NCI-H2107 treated with DMSO at 0.1 percent for 48 hours (cell line): ENCODE measurements at regions not wholly inside any gene's neighbourhood (a gene's known extent, or its start where the extent isn't known, plus 50 kb on each side); places are given as distances from the start of the nearest gene placed in this dataset.

Experiments used
- DNase-seq: peaks from one replicate; lab custom pipeline; 2025; ENCODE audit not compliant: unreplicated experiment; lab: John Stamatoyannopoulos, UW

DNA sequence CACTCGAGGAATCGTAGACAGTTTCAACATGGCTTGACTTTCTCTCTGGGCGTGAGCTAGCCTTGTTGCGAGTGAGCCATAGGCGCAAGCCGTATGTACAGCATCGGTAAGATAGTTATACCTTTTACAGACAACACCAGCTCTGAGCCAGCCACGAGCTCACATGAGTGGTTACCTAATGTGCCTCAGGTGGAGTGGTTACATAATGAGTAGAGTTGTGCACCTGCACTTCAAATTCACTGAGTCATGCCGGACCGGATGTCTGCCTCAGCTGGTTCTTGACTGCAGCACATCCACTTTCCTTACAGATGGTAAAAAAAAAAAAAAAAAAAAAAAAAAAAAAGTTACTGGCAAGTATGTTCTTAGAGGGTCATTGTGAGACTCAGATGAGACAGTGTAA lies 360.4 kb upstream of the NR5A2 start:
- DNase-seq, result peak; percentile 39

DNA sequence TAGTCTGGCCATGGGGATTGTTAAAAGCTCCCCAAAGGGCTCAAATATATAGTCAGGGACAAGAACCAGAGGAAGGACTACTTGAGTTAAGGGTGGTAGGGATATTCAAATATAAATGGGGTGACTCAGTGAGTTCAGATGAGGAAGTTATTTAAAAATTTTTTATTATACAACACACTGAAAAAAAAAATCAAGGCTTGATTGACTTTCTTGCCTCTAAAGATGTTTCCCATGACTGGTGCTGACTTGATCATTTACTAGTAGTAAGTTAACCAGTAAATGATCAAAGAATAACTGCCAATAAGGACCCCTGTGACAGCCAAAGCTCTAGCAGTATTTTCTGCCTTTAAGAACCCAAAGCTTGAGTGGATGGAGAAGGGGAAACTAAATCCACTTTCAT lies 357.6 kb upstream of the NR5A2 start:
- no peak for DNase-seq

DNA sequence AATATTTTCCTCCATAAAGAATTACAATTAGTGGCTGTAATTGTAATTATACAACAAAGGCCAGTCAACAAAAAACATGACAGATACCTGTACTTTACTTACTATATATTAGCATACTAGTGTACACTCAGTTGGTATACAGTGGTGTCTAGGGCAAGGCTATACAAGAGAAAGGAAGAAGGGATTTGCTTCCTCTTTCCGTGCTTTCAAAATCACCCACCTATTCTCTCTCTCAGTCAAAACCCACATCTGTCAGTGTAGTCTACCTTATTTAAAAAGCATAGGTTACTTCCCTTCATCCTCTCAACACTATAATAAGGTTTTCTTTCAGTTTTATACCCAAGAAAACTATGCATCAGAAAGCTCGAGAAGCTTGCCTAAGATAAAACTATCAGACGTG lies 355.8 kb upstream of the NR5A2 start:
- DNase-seq, result no peak

DNA sequence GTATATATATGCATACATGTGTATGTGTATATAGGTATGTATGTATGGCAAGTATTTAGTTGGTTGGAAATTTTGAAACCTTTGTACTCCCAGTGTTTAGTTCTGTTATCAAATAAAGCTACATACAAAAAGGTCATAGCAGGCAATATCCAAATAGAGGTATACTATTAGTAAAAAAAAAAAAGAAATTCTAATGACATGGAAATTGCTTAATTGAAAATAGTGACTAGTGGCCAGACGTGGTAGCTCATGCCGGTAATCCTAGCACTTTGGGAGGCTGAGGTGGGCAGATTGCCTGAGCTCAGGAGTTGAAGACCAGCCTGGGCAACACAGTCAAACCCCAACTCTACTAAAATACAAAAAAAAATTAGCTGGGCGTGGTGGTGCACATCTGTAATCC lies 351.6 kb upstream of the NR5A2 start:
- no peak for DNase-seq

DNA sequence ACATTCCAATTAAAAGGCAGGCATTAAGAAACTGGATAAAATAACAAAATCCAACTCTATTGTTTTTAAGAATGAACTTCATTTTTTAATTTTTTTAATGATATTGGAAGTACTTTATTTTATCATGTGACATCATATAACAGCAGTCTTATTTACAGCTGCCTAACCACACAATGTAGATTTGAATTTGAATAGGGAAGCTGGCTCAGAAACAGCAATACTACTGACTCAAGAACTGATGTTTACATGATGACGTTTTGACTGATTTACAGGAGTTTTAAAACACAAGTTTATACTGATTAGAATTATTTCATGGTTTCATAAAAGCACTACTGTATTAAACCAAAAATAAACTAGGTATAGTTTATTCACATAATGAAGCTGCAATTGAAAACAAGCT lies 348.7 kb upstream of the NR5A2 start:
- DNase-seq, result peak; percentile 22

DNA sequence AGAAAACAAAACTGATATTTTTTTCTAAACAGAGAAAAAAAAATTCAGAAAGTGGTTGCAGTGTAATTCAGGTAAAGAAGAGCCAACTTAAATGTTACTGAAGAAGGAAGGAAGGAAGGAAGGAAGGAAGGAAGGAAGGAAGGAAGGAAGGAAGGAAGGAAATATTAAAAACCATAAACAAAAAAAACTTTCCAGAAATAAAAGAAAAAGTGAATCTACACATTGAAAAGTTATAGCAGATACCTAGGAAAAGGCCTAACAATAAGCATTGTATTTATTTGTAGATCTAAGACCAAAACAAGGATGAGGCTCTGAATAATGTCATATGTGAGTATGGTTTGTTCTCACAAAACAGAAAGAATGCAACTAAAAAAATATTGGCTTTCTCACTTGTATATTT lies 345.4 kb upstream of the NR5A2 start:
- DNase-seq, result no peak

DNA sequence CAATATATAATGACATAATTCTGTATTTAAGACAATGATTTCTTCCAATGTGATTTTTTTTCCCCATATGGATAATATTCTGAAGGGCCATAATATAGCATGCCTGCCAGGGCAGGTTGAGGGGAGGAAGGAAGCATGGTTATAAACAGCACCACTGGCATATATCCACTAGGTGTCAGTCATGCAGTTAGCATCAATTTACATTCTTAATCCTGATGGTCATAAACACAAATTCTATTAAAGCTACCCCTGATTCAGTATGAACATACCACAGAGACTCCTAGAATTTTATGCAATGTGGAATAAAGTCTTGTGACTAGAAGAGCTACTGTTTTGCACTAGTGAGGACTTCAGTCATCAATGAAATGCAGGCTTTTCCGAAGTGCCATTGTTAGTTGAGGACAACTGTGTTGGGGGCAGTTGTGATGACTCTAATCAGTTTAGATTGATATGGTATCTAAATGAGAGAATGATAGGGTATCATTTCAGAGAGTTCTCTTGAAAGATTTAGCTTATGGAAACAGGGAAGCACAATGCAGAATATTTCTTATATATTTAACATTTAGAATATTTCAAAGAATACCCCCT lies 342.7 kb upstream of the NR5A2 start:
- peak; percentile 76 for DNase-seq

DNA sequence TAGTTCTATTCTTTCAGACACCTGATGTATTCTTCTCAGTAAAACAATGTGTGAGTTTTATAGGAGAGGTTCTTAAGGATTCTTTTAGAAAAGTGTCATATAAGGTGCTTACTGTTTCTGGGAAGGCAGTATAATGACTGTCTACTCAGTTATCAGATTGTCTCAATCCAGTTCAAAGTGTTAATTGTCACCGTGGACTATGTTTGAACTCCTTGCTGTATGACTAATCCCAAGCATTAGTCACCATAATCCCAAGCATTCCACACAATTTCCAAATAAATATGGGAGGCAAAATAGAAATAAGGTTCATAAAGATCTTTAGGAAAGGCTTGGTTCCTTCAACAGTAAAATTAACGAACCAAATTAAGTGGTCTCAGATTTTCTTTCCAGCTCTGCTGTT lies 342.1 kb upstream of the NR5A2 start:
- no peak for DNase-seq

DNA sequence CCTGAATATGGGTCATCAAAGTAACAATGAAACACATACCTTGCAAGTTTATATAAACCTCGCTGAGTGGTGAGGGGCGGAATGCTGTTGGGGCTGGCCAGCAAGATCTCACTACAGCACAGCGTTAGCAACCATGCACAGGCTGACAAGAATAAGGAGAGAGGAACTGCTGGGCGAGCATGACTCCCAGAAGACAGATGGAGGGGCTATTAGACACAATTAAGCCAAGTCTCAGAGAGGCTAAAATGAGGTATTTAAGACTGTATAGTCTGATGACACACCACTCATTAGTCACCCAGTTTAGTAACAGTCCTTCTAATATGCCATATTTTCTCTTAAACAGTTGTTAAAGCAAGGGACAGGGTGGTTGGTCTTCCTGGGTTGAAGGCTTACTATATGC lies 340.2 kb upstream of the NR5A2 start:
- DNase-seq, result no peak

DNA sequence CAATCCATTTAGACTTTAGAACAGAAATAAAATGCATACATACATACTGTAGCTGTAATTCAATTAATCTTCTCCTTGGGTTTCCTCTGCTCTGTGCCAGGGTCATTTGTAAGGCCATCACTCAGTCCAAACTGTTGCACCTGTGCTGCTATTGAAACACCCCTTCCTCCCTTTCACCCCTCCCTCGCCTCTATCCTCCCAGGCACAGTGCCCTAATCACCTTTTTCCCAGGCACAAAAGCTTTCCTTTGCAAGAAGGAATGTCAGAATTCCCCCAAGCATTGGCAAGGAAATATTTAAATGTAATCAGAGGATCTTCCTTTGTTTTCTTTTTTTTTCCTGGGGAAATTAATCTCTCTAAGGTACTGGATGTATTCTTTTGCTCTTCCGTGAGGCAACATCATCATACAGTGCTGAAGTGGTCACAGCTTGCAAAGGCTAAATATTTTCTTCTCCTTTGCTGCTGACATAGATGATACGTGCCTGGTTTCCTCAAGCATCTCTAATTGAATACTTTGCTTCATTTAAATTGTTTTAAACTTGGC lies 339.3 kb upstream of the NR5A2 start:
- no peak for DNase-seq

DNA sequence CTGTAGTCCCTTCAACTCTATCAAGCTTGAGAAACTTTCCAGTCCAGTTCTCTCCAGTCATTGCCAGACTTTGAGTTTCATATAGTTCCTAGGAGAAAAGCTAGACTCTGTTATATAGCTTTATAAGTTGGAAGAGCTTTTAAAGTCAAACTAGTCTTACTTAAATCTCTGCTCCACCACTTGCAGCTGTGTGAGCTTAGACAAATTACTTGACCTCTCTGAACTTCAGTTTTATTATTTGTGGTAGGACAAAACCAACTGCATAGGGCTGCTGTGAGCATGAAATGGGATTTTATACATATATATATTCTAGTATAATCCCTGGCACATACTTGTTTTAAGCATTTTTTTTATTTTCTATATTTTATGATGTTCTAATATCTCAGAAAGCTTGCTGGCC lies 338.7 kb upstream of the NR5A2 start:
- no peak for DNase-seq

DNA sequence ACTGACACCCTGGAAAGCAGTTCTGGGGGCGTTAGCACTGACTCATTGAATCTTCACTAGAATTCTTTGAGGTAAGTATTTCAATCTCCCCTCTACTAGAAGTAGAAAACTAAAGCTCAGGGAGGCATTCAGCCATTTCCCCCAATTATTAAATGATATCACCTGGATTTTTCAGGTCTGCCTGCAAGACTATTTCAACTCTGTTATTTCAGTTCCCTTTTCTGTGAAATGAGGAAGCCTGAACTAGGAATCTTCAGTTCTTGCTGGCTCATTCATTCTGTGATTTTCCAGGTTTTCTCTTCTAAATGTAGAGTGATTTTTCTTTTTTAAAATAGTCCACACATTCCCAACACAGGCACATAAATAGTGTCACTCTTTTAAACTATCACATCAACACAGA lies 337.0 kb upstream of the NR5A2 start:
- DNase-seq, result no peak

DNA sequence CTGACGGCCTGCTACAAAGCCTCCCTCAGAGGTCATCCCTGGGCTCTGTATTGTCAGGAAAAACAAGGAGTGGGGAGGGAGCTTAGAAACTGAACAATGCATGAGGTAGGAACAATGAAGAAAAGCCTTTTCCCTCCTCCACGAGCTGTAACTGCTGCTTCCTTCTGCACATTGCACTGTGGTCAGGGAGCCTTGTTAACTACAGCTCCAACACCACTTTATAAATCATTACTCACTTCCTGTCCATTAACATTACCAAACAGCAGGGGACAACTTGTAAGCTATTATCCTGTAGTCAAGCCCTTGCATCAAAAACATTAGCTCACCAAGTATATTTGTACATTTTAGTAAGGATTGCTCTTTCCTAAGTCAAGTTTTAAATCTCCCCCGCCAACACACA lies 336.0 kb upstream of the NR5A2 start:
- peak; percentile 89 for DNase-seq

DNA sequence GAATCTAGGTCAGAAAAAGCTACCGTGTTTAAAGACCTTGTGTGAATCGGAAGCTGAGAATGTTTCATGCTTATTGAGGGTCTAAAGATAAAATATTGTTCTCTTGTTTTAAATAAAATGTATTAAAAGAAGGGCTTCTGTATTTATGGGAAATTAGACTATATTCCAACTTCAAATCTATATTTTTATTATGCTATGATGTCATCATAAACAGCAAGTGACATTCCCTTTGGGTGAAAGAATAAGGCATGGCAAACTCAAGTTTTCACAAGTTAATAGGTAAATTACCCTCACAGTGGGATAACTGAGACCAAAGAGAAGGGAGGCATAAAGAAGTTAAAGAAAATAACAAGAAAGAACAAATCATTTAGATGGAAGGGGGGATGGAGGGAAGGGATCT lies 333.8 kb upstream of the NR5A2 start:
- no peak for DNase-seq

DNA sequence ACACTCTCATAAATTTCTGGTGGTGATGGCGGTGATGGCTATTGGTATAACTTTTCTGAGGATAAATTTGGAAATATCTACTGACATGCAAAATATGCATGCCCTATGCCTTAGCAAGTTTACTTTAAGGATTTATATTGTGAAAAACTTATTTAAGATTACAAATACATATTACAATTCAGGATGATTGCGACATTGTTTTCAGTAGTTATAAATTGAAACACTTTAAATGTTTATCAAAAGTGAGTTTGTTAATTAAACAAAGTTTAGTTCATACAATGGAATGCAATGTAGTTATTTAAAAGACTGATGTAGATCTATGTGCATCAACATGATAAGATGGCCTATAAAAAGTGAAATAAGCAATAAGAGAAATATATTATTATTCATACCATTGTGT lies 331.3 kb upstream of the NR5A2 start:
- no peak for DNase-seq

DNA sequence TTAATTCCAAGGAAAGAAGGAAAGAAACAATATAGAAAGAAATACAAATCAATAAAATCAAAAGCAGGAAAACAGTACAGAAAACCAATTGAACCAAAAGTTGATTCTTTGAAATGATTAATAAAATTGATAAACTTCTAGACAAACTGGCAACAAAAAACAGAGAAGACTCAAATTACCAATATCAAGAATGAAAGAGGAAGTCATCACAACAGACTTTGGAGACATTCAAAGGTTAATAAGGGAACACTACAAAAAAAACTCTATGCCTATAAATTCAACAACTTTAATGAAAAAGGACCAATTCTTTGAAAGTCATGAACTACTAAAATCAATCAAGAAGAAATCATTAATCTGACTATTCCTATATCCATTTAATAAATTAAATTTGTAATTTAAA lies 329.3 kb upstream of the NR5A2 start:
- DNase-seq, result no peak

DNA sequence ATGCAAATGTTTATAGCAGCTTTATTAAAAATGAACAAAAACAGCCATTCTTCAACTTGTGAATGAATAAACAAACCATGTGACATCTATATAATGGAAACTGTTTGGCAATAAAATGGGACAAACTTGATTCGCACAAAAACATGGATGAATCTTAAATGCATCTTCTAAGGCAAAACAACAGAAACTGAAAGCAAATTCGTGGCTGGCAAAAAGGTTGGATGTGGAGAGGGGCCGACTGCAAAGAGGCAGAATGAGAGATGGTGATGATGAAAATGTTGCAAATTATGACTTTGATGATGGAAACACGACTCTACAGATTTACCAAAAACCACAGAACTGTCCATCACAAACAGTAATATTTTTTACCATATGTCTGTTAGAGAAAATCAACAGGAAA lies 327.0 kb upstream of the NR5A2 start:
- DNase-seq, result no peak

DNA sequence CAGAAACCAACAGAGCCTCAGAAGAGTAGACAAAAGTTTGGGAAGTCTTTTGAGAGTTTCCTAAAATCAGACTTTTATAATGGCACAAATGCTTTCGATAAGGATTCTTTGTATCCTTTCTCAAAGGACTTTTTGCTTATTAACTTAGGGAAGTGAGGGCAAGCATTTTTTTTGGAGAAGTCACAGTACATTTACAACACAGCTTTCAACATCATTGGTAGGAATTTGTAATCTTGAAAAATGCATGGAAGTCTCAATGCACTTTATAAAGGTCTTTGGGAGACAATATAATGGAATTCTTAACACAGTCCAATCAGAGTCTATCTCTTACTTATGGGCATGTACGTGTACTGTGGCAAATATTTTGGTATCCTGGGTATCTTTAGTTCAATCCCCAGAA lies 325.8 kb upstream of the NR5A2 start:
- DNase-seq, result no peak

DNA sequence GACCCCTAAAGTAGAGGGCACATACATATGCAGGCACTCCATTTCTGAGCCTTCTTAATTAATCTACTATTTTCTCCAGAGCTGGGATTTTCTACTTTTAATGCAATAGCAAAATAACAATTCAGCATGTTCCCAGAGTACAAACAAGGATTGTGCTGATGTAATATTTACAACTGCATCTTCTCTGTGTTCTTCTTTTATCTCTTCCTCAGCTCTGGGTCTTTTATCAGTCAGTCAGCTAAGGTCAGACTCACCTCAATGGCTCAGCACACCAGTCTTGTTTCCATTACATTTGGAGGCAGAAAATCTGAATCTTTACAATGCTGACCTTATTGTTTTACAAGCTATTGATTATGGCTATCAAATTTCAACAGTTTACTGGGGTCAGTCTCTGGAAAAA lies 323.3 kb upstream of the NR5A2 start:
- no peak for DNase-seq

DNA sequence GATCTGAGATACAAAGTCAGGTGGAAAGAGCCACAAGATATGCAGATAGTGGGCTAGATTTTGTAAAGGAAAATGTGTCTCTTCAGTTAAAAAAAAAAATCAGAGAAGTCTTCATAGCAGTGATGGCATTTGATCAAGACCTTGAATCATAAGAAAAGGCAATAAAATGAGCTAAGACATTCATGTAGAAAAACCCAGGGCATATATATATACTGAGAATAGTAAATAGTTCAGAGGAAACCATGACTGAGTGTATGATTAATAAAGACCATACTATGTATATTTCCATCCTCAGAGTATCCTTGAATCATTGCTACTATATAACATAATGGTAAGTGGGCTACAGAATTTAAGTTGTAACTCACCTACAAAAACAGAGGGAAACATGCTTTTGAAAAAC lies 321.7 kb upstream of the NR5A2 start:
- DNase-seq, result no peak

DNA sequence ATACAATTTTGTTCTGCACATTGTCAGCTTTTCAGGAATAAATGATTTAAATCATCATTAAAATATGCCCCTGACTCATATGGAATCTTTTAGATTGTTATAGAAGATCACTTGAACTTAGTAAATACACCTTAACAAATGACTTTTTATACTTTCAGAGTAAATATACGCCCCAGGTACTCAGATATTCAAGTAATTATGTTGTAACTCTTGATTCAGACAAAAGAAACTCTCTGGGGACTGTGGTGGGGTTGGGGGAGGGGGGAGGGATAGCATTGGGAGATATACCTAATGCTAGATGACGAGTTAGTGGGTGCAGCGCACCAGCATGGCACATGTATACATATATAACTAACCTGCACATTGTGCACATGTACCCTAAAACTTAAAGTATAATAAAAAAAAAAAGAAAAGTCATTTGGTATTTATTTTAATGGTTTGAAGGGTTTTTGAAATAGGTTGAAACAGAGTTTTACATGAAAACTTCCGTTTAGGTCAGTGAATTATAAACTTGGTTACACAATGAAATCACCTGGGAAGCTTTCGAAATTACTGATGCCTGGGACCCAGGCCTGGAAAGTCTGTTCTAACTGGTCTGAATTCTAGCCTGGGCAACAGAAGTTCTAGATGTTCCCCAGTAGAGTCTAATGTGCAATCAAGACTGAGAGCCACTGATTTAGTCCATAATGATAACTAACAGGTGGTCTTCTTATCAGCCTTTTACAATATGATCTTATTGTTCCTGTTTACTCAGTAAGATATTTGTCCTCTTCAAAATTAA lies 320.5 kb upstream of the NR5A2 start:
- DNase-seq, result no peak

DNA sequence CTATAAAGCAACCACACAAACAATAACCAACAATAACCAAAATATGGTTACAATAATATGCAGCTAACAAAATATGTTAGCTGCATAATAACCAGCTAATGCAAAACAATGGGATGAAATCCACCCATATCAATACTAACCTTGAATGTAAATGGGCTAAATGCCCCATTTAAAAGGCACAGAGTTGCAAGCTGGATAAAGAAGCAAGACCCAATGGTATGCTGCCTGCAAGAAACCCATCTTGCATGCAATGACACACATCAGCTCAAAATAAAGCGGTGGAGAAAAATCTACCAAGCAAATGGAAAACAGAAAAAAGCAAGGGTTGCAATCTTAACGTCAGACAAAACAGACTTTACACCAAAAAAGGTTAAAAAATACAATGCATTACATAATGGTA lies 316.5 kb upstream of the NR5A2 start:
- no peak for DNase-seq

DNA sequence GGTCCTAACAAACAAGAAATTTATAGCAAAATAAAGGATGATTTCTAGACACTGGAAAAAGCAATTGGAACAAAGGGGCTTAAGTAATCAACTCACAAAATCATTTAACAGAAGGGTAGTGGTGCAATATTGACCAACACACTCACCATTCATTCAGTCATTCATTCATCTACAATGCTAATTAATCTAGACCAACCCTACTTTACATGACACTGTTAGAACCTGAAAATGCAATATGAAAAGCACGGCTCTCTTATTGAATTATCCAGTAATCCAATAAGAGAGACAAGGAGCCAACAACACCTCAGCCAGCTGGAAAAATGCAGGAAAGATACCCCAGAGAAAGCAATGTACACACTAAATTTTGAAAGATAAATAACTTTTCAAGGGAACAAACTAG lies 310.8 kb upstream of the NR5A2 start:
- no peak for DNase-seq
